ENCODE measurements at regions not wholly inside any gene's neighbourhood (a gene's known extent, or its start where the extent isn't known, plus 50 kb on each side); places are given as distances from the start of the nearest gene placed in this dataset.

GRCh38 chr15:98080791-98081190 is 120.3 kb downstream of the ARRDC4 start:
- no peak for TF ChIP-seq JUN (CRISPR knock-in tag; IDR thresholded peaks at IDR 0.05)
- TF ChIP-seq ZSCAN18 (CRISPR knock-in tag; IDR thresholded peaks at IDR 0.05): no peak
- TF ChIP-seq, protein P1, sequence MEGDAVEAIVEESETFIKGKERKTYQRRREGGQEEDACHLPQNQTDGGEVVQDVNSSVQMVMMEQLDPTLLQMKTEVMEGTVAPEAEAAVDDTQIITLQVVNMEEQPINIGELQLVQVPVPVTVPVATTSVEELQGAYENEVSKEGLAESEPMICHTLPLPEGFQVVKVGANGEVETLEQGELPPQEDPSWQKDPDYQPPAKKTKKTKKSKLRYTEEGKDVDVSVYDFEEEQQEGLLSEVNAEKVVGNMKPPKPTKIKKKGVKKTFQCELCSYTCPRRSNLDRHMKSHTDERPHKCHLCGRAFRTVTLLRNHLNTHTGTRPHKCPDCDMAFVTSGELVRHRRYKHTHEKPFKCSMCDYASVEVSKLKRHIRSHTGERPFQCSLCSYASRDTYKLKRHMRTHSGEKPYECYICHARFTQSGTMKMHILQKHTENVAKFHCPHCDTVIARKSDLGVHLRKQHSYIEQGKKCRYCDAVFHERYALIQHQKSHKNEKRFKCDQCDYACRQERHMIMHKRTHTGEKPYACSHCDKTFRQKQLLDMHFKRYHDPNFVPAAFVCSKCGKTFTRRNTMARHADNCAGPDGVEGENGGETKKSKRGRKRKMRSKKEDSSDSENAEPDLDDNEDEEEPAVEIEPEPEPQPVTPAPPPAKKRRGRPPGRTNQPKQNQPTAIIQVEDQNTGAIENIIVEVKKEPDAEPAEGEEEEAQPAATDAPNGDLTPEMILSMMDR (IDR thresholded peaks at IDR 0.05): no peak
- TF ChIP-seq KAT7 (CRISPR knock-in tag; IDR thresholded peaks at IDR 0.05; ENCODE audit: borderline replicate concordance): no peak
- no peak for TF ChIP-seq STAT6 (CRISPR knock-in tag; conservative IDR thresholded peaks at IDR 0.05; ENCODE audit: low read depth)
- TF ChIP-seq NR3C1 (CRISPR knock-in tag; conservative IDR thresholded peaks at IDR 0.05; ENCODE audit: low read depth): no peak
- no peak for TF ChIP-seq ZNF263 (CRISPR knock-in tag; IDR thresholded peaks at IDR 0.05; ENCODE audit: low read depth)
- no peak for TF ChIP-seq FOXJ3 (CRISPR knock-in tag; IDR thresholded peaks at IDR 0.05; ENCODE audit: borderline replicate concordance)

Data from WTC11 (cell line).